ENCODE measurements at regions not wholly inside any gene's neighbourhood (a gene's known extent, or its start where the extent isn't known, plus 50 kb on each side); places are given as distances from the start of the nearest gene placed in this dataset.

DNA sequence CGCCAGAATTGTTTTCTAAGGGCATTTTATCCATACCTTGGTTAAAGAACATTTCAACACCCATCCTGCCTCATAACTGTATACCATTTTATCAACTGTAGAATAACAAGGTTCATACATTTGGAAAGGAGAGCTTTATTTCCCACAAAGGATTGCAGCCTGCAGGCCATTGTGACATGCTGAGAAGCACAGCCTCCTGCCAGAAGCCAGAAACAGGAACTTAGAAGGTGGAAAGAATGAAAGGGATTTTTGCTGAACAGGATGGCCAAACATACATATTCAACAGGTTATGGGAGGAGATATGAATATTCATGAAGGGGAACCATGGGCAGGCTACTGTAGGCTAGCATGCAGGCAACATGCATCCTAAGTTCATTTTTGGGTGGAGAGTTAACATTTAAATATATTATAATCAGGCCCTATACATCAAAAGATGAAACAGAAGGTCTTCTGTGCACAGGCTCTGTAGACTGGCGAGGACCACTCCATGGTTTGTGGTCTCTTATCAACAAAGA, 59.9 kb upstream of the DIRAS2 start:
- TF ChIP-seq, protein P1, sequence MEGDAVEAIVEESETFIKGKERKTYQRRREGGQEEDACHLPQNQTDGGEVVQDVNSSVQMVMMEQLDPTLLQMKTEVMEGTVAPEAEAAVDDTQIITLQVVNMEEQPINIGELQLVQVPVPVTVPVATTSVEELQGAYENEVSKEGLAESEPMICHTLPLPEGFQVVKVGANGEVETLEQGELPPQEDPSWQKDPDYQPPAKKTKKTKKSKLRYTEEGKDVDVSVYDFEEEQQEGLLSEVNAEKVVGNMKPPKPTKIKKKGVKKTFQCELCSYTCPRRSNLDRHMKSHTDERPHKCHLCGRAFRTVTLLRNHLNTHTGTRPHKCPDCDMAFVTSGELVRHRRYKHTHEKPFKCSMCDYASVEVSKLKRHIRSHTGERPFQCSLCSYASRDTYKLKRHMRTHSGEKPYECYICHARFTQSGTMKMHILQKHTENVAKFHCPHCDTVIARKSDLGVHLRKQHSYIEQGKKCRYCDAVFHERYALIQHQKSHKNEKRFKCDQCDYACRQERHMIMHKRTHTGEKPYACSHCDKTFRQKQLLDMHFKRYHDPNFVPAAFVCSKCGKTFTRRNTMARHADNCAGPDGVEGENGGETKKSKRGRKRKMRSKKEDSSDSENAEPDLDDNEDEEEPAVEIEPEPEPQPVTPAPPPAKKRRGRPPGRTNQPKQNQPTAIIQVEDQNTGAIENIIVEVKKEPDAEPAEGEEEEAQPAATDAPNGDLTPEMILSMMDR (conservative IDR thresholded peaks at IDR 0.05 in 1 of 2, IDR thresholded peaks at IDR 0.05 in 1 of 2; ENCODE audit: extremely low read depth in 1 of 2, insufficient read depth in 1 of 2, low read depth in 1 of 2, low read length in 2 of 2): no peak
- no peak for TF ChIP-seq EZH2 (IDR thresholded peaks at IDR 0.05; ENCODE audit: borderline replicate concordance, low read length)

All from mammary epithelial cell (primary cell).